Retinal pigment epithelial cell (primary cell): ENCODE measurements at regions not wholly inside any gene's neighbourhood (a gene's known extent, or its start where the extent isn't known, plus 50 kb on each side); places are given as distances from the start of the nearest gene placed in this dataset.

Experiments
- DNase-seq: peaks from one replicate; pipeline ENCODE4 v3.0.0-alpha.2; 2010; ENCODE audit warnings: low read depth
- H3K4me3 ChIP-seq: 2 replicates; pipeline ENCODE4 v1.5.1; 2011; ENCODE audit warnings: mild to moderate bottlenecking, low read length, control low read depth, moderate library complexity
- CTCF ChIP-seq: conservative IDR thresholded peaks from 2 replicates; pipeline ENCODE4 v1.5.1; 2011; ENCODE audit warnings: low read depth, low read length, control low read depth, inconsistent platforms

DNA sequence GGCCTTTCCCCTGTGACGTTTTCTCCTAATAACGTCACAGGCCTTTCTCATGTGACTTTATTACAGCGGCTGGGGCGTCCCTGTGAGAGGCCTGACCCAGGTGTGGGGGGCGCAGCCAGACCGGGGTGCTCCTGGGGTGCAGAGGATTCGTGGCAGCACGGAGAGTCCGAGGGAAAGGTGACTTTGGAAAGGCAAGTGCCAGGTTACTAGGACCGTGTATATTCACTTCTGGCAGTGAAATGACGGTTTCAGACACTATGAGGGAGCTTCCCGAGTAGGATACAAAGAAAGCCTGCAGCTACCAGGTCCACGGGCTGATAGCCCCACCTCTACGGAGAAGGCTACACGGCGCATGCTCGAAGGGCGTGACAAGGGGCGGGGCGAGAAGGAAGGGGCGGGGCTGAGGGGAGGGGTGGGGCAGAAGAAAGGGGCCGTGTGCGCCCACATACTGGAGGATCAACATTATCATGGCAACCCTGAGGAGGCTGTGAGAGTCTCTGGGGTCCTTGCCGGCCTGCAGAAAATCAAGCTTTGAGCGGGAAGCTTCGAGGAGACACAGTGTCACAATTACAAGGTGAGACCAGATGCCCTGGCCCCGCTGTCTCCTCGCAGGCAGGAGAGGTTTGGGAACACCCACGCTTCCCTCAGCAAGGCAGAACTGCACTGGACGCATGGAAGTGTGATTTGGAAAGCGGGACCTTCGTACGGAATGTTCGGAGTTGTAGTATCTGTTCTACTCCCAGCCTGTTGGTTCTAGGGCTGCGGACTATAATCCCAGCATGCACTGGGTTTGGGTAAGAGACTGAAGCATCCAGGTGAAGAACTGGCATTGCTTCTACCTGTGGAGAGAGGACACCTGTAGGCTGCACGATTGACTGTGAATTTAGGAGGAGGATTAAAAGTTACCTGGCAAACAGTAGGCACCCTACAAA is 54.4 kb upstream of the ZNF337 start:
- no peak for DNase-seq
- no peak for TF ChIP-seq CTCF
- H3K4me3 ChIP-seq: peak overlapping the region; percentile 46

DNA sequence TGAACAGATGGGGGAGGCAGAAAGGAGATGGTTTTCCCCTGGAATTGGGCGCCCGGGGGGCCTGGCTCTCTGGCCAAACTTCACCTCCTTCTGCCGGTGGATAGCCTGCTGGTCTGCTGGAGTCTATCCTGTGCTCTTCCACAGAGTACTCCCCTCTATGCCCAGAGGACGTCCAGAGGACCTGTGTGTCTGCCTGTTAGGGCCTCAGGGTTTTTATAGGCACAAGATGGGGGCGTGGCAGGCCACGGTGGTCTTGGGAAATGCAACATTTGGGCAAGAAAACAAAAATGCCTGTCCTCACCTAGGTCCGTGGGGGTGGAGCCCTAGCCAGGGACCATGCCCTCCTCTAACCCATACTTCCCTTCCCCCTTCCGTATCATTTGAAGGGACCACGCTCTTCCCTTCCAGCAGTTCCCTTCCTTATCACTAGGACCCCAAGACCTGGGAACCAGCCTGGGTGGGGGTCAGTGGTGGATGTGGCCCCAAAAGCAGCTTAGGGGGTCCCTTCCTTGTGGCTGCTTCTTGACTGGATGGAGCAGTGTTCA is 53.6 kb upstream of the ZNF337 start:
- no peak for DNase-seq
- H3K4me3 ChIP-seq: peak overlapping the region; percentile 46
- TF ChIP-seq CTCF: no peak

DNA sequence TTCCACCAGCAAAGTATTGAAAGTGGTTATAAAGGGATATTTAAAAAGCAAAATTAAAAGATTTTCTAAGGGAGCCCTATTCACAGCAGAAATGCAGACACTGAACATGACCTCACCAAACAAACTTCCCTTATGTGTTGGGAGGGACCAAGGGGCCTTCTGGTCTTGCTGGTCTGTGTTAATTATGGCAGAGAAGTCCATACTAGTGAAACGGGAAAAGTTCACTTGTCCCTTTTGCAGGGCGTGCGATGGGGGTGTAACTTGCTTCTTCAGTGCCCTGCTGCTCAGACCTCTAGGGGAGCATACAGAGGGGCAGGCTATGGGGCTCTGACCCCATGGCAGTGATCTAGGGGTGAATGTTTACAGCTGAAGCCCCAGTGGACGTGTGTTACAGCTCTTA is 53.0 kb upstream of the ZNF337 start:
- H3K4me3 ChIP-seq: no peak overlapping the region
- DNase-seq: no peak
- TF ChIP-seq CTCF: no peak
